Adipocyte (in vitro differentiated cells): ENCODE measurements at regions not wholly inside any gene's neighbourhood (a gene's known extent, or its start where the extent isn't known, plus 50 kb on each side); places are given as distances from the start of the nearest gene placed in this dataset.
A peak's percentile ranks its signal among the peaks of the same experiment; 100 is the strongest.

Experiments
- DNase-seq: peaks from one replicate; pipeline ENCODE4 v3.0.0-alpha.2; 2015; ENCODE audit warnings: low read depth
- H3K27me3 ChIP-seq: replicated peaks from 2 replicates; pipeline ENCODE4 v1.7.0; 2013; ENCODE audit warnings: mild to moderate bottlenecking, low read length, moderate library complexity; ENCODE audit not compliant: control insufficient read depth, insufficient read depth
- H3K36me3 ChIP-seq: 2 replicates; pipeline ENCODE4 v1.7.0; 2013; ENCODE audit warnings: low read length, mild to moderate bottlenecking, moderate library complexity; ENCODE audit not compliant: control insufficient read depth, insufficient read depth, severe bottlenecking
- H3K4me1 ChIP-seq: 2 replicates; pipeline ENCODE4 v1.7.0; 2013; ENCODE audit warnings: mild to moderate bottlenecking, low read length, moderate library complexity; ENCODE audit not compliant: control insufficient read depth, insufficient read depth
- H3K4me3 ChIP-seq: 2 replicates; pipeline ENCODE4 v1.7.0; 2013; ENCODE audit warnings: mild to moderate bottlenecking, low read length, moderate library complexity
- H3K9ac ChIP-seq: 2 replicates; pipeline ENCODE4 v1.7.0; 2013; ENCODE audit warnings: mild to moderate bottlenecking, low read length, moderate library complexity
- H3K9me3 ChIP-seq: 2 replicates; pipeline ENCODE4 v1.7.0; 2013; ENCODE audit warnings: mild to moderate bottlenecking, low read length, moderate library complexity; ENCODE audit not compliant: control insufficient read depth

DNA sequence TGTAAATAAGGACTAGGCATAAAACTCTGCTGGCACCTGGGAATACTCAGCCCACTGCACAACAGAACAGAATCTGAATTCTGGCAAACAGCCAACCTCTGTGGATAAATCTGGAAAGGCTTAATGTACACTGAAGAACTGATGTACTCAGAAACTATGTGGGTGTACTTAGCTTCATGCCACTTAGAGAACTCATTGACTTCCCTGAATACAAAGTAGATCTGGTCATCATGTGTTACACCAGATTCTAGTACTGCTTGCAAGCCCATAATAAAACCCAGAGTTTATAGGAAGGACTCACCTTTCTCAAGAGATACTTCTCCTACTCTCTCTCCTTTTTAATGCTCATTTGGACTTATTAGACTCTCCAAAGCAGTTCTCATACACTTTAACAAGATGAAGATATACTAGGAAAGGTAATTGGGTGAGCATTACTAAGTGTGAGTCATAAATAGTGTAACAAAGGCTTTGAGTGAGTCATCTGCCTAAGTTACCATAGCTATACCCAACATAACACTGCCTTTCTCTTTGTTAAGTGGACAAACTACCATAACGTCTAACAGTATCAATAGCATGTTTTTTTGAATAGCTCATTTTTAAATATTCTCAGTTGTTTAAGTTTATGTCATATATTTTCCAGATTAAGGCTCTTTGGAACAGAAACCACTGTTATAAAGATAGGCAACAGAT is 309.1 kb downstream of the MDFIC start:
- peaks cover 28% of the 10 kb centered on the region for H3K4me1 ChIP-seq
- DNase-seq = peak; percentile 83

DNA sequence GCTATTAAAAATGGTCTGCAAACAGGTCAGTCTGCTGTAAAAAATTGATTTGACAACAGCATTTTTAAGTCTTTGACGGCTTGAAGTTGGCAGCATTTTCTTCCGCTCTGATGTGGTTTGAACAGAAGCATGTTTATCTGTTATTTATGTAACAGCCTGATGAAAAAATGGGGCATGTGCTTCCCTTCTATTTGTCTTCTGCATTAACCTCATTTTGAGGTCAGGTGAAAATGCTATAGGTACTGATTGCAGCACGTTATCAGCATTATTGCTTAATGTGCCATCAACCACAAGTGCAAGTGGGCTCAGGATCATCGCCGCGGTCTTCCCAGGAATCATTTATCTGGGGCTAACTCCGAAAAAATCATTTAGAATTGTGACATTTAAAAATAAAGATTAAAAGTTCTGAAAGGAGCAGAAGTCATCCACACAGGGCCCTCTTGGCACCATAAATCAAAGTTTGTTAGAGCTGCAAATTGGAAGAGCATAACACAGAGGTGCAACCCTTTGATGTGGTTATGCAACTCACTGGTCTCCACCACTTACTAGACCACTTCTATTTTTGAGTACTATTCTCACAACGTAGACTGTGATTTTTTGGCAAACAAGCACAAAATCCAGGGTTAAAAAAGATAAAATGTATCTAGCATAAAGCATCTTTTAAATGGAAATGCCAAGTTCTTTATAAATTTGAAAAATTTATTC is 307.7 kb downstream of the MDFIC start:
- DNase-seq = no peak
- Histone ChIP-seq H3K4me1 (peaks cover 30% of the 10 kb centered on the region), H3K27me3 (no peaks in the 10 kb centered on the region), H3K4me3 (no peak overlapping the region), H3K36me3 (no peaks in the 10 kb centered on the region), H3K9ac (no peak overlapping the region), H3K9me3 (no peaks in the 10 kb centered on the region)

More for the DNA sequence above, 309.1 kb downstream of the MDFIC start:
- H3K9me3 ChIP-seq = peaks cover 7% of the 10 kb centered on the region
- H3K4me3 ChIP-seq = peak overlapping the region; percentile 15
- no peaks in the 10 kb centered on the region for H3K27me3 ChIP-seq
- no peaks in the 10 kb centered on the region for H3K36me3 ChIP-seq
- no peak overlapping the region for H3K9ac ChIP-seq

DNA sequence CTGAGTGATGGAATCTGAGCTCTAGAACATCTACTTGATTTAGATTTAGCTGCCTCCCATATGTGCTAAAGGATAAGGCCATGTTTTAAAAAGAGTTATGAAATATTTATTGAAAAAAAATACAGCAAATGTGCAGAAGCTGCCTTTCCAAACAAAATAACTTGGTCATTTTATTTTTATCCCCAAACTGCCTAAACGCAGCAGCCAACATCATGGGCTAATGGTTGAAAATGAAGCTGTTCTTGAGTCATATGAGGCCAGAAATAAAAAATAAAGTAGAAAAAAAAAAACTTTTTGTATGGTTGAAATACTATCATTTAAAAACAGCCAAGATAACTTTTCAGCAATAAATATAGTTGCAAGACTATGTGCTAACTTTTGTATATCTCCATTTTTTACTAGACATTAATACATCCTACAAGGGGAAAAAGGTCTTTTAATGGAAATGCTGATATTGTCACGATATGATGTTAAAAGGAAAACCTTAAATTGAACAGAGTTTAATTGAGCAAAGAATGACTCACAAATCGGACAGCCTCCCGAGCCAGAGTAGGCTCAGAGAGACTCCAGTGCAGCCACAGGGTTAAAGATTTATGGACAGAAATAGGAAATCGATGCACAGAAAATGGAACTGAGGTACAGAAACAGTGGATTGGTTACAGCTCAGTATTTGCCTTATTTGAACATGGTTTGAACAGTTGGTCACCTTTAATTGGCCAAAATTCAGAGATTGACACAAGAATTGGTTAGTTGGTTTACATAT is 305.8 kb downstream of the MDFIC start:
- Histone ChIP-seq H3K4me1 (peaks cover 30% of the 10 kb centered on the region), H3K9me3 (no peaks in the 10 kb centered on the region), H3K9ac (no peak overlapping the region), H3K27me3 (no peaks in the 10 kb centered on the region), H3K36me3 (no peaks in the 10 kb centered on the region), H3K4me3 (no peak overlapping the region)
- no peak for DNase-seq

DNA sequence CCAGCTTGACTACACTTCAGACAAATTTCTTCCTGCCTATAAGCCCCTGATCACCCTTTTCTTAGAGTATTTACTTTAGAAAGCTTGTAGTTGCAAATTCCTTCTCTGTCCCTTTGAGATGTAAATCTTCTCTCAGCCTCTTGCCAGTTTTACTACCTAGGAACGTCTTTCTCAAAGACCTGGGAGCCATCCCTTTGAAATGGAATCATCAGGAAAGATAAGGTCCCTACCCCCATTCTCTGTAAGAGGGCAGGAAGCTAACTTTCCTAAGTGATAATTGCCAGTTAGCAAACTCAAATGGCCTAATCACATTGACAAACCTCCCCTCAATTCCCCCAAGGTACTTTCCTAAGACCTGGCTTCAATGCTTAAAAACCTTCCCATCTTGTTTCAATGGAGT is 304.5 kb downstream of the MDFIC start:
- no peak overlapping the region for H3K4me3 ChIP-seq
- no peak for DNase-seq
- H3K9me3 ChIP-seq = no peaks in the 10 kb centered on the region
- H3K4me1 ChIP-seq = peaks cover 25% of the 10 kb centered on the region
- no peak overlapping the region for H3K9ac ChIP-seq
- no peaks in the 10 kb centered on the region for H3K27me3 ChIP-seq
- no peaks in the 10 kb centered on the region for H3K36me3 ChIP-seq

DNA sequence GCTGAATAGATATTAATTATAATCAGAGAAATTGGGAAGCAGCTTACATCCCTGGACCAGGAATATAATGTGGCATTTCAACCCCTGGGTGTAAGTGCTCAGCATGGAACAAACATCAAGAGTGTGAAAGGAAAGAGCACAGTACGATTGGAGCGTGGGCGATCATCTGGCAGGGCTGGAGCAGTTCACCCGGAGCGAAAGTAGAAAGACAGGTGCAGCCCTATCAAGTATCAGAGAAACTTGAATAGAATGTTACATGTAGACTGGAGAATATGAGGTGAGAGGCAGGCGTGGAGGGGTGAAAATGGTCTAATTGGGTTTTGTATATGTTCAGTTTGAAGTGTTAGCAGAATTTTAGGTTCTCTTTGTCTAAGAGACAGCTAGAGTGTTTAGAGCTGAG is 303.0 kb downstream of the MDFIC start:
- no peak overlapping the region for H3K9ac ChIP-seq
- H3K4me3 ChIP-seq = no peak overlapping the region
- no peak for DNase-seq
- no peaks in the 10 kb centered on the region for H3K27me3 ChIP-seq
- H3K36me3 ChIP-seq = no peaks in the 10 kb centered on the region
- peaks cover 12% of the 10 kb centered on the region for H3K4me1 ChIP-seq
- H3K9me3 ChIP-seq = no peaks in the 10 kb centered on the region

DNA sequence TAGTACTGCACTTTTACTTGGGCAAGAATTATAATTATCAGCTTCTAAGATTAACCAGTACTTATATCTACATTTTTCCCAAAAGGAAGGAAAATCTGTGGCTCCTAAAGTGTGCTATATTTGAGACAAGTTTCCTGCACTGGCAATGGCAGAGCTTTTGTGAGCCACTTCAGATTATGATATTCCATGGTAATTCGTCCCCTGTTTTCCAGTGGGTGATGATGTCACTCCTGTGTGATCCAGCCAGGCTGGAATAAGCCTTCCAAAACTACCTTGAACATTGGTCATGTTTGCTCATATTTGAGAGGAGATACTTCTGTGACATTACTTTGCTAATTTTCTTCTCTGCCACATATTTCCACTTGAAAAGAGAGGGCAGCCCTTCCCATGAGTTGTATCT is 302.1 kb downstream of the MDFIC start:
- no peak for DNase-seq
- Histone ChIP-seq H3K9ac (no peak overlapping the region), H3K9me3 (no peaks in the 10 kb centered on the region), H3K27me3 (no peaks in the 10 kb centered on the region), H3K4me3 (no peak overlapping the region), H3K36me3 (no peaks in the 10 kb centered on the region), H3K4me1 (peaks cover 12% of the 10 kb centered on the region)

DNA sequence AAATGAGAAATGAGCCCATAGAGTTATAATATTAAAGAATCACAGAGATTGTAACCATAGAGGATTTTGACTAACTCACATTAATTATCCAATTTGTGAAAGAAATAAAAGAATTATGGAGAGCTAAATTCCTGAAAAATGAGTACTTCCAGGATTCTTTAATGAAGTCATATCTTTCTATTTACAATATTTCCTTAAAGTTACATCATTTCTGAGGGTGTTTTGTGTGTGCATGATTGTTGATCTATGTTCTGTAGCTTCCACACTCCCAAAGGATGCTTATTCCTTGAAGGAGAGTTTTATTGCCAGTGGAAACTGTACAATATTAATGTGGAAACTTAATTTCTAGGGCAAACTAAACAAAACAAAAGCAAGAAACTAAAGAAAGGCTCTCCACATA is 299.6 kb downstream of the MDFIC start:
- H3K4me1 ChIP-seq = peaks cover 18% of the 10 kb centered on the region
- no peaks in the 10 kb centered on the region for H3K27me3 ChIP-seq
- DNase-seq = peak; percentile 40
- no peak overlapping the region for H3K4me3 ChIP-seq
- H3K36me3 ChIP-seq = no peaks in the 10 kb centered on the region
- H3K9me3 ChIP-seq = no peaks in the 10 kb centered on the region
- H3K9ac ChIP-seq = no peak overlapping the region

DNA sequence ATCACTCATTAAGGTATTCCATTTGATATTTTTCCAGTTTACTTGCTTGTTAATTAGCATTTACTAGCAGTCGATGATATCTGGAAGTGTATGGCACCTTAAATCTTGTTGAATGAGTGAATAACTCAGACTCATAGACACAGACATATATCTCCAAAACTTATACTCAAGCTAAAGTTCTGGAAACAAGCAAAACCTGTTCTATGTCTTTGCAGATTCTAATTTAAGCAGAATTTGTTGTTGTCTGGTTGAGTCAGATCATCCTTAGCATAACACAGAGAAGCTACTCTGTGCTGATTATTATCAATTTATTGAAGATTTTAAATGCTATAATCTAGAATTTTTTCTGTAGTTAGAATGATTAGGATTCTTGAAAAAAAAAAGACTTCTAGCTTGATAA is 296.2 kb downstream of the MDFIC start:
- no peaks in the 10 kb centered on the region for H3K9me3 ChIP-seq
- no peak overlapping the region for H3K9ac ChIP-seq
- no peak overlapping the region for H3K4me3 ChIP-seq
- no peaks in the 10 kb centered on the region for H3K36me3 ChIP-seq
- H3K4me1 ChIP-seq = peaks cover 17% of the 10 kb centered on the region
- H3K27me3 ChIP-seq = no peaks in the 10 kb centered on the region
- DNase-seq = no peak

DNA sequence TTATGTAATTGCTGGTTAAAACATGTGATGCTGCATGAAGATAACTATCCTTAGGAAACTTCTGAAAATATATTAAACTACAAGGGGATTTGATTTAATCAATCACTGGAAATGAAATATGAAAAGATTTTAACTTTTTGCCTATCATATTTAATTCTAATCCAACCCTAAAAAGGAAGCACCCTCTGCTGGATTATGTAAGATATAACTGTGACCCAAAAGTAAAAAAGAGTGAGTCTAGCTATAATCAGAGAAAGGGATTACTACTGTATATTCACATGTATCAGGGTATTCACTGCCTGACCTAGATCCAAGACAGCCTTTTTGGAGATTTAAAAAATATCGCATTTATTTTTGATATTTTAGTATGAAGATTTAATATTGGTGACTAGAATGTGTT is 295.5 kb downstream of the MDFIC start:
- H3K4me1 ChIP-seq = peaks cover 17% of the 10 kb centered on the region
- H3K9me3 ChIP-seq = no peaks in the 10 kb centered on the region
- no peak overlapping the region for H3K4me3 ChIP-seq
- DNase-seq = peak; percentile 32
- H3K36me3 ChIP-seq = no peaks in the 10 kb centered on the region
- no peaks in the 10 kb centered on the region for H3K27me3 ChIP-seq
- H3K9ac ChIP-seq = no peak overlapping the region

DNA sequence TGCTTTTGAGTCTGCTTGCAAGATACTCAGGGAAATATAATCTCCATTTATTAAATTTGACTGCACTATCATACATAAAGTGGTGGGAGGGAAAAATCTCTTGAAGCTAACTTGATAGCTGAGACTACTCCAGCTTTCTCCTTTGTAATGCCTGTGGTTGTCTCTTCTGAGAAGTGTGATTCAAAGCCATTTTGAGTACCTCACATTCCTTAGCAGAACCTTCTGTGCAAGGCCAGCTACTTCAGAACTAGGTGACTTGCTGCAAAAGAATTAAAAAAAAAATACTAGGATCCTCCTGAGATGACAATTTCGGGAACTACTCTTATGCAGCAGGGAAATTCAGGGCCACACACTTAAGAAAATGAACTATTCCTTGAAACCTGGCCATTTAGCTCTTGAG is 294.8 kb downstream of the MDFIC start:
- Histone ChIP-seq H3K9ac (no peak overlapping the region), H3K36me3 (no peaks in the 10 kb centered on the region)

DNA sequence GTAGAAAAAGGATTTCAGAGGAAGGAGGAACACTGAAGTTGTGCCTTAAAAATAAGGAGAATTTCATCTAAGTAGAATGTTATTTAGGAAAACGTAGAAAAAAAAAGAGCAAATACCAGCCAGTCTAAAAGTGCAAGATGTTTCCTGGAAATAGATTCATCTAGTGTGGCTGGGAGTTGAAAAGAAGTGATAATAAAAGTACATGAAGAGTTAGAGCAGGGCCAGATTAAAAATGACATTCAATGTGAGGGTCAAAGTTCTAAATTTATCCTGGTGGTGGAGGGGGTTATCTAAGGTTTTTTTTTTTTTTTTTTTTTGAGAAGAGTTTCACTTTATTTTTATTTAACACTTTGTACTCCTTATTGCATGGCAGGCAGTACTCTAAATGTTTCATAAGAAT is 289.3 kb downstream of the MDFIC start:
- peaks cover 7% of the 10 kb centered on the region for H3K9me3 ChIP-seq

More for the DNA sequence above, 294.8 kb downstream of the MDFIC start:
- Histone ChIP-seq H3K4me1 (peaks cover 17% of the 10 kb centered on the region), H3K27me3 (no peaks in the 10 kb centered on the region), H3K4me3 (no peak overlapping the region), H3K9me3 (no peaks in the 10 kb centered on the region)
- peak; percentile 10 for DNase-seq

More for the DNA sequence above, 289.3 kb downstream of the MDFIC start:
- Histone ChIP-seq H3K36me3 (no peaks in the 10 kb centered on the region), H3K9ac (no peak overlapping the region), H3K4me3 (no peak overlapping the region), H3K4me1 (peaks cover 3% of the 10 kb centered on the region), H3K27me3 (no peaks in the 10 kb centered on the region)
- DNase-seq = no peak
